Psoas muscle (tissue), 7 donors: ENCODE measurements at regions not wholly inside any gene's neighbourhood (a gene's known extent, or its start where the extent isn't known, plus 50 kb on each side); places are given as distances from the start of the nearest gene placed in this dataset.
A peak's percentile ranks its signal among the peaks of the same experiment; 100 is the strongest.

Source experiments
- ATAC-seq, 4 donors: fragments of 200-7000 bp; cut with Tn5 transposase; one replicate each; pipeline ENCODE4 v1.9.1; 2020; ENCODE audit warnings: moderate library complexity in 3 of 4, mild to moderate bottlenecking in 2 of 4
- DNase-seq, 2 donors: peaks; one replicate each; pipeline ENCODE4 v3.0.0-alpha.2; 2020
- H3K27ac ChIP-seq: fragments of 200-600 bp; one replicate; pipeline ENCODE4 v1.8.0; 2022
- H3K27me3 ChIP-seq, 3 donors: fragments of 200-600 bp in 1 of 3; one replicate each; pipeline versions ENCODE4 v1.6.1 to v1.8.0; 2013 to 2022; ENCODE audit warnings: low read length in 2 of 3, mild to moderate bottlenecking in 2 of 3, moderate library complexity in 1 of 3; ENCODE audit not compliant: insufficient read depth in 3 of 3
- H3K36me3 ChIP-seq, 2 donors: fragments of 200-600 bp in 1 of 2; one replicate each; pipeline versions ENCODE4 v1.6.1 to v1.8.0; 2013 to 2022; ENCODE audit warnings: low read depth in 1 of 2, mild to moderate bottlenecking in 1 of 2, moderate library complexity in 1 of 2; ENCODE audit not compliant: insufficient read depth in 1 of 2
- H3K4me1 ChIP-seq: fragments of 200-600 bp; one replicate; pipeline ENCODE4 v1.8.0; 2022
- H3K4me3 ChIP-seq: fragments of 200-600 bp; one replicate; pipeline ENCODE4 v1.8.0; 2022; ENCODE audit warnings: mild to moderate bottlenecking
- H3K9me3 ChIP-seq: fragments of 200-600 bp; one replicate; pipeline ENCODE4 v1.8.0; 2022
- WGBS, 3 donors: extraction: QIAGEN DNeasy Blood & Tissue Kit; methylation state at CpG; one replicate each; pipeline versions ENCODE4 v1.1.6 to v1.1.7; 2013; 5-methylcytosine and 5-hydroxymethylcytosine counted together
- intact Hi-C, 2 donors: fragments of 100-400 bp; cut with DNase I; formaldehyde crosslinking; loops; one replicate each; pipeline versions ENCODE4 v1.11.0 to v1.14.2; 2022
- TF ChIP-seq, protein P1 (sequence below): fragments of 200-600 bp; IDR thresholded peaks from one replicate; pipeline ENCODE4 v1.8.0; 2022; ENCODE audit warnings: antibody characterized with exemption
- donor health status: healthy with polysubstance abuse.
- donor health status: DM: no; HTN: no; CAD: no; lungs with moderate emphysema.
- donor health status: Bipolar disorder and iron deficiency.
- donor health status: healthy.
- donor health status: DM: yes; HTN: yes; CAD: no.
- donor health status: DM: no; HTN: no; CAD: no.
- donor health status: DM: yes; HTN: yes; CAD: no.

DNA sequence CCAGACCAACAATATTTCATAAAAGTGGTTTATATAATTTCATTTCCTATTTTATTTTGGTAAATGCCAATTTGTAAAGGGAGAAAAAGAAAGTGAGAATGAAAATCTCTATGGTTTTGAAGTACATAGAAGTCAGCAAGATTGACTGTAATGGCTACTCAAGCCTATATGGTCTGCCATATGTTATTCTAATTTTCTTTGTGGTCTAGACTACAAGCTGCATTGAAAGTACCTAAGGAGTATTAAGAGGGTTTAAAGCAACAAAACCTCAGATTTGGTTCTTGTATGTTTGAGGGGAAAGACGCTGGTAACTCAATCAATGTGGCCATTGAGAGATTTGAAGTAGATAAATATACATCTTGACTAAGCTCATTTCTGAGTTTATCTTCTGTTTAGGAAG, 193.5 kb upstream of the EYA4 start:
- Histone ChIP-seq H3K4me1 (peaks cover 14% of the 10 kb centered on the region), H3K36me3 (no peaks in the 10 kb centered on the region), H3K27me3 (no peaks in the 10 kb centered on the region), H3K27ac (peak overlapping the region; percentile 63), H3K9me3 (no peaks in the 10 kb centered on the region), H3K4me3 (no peak overlapping the region)
- TF ChIP-seq, protein P1, sequence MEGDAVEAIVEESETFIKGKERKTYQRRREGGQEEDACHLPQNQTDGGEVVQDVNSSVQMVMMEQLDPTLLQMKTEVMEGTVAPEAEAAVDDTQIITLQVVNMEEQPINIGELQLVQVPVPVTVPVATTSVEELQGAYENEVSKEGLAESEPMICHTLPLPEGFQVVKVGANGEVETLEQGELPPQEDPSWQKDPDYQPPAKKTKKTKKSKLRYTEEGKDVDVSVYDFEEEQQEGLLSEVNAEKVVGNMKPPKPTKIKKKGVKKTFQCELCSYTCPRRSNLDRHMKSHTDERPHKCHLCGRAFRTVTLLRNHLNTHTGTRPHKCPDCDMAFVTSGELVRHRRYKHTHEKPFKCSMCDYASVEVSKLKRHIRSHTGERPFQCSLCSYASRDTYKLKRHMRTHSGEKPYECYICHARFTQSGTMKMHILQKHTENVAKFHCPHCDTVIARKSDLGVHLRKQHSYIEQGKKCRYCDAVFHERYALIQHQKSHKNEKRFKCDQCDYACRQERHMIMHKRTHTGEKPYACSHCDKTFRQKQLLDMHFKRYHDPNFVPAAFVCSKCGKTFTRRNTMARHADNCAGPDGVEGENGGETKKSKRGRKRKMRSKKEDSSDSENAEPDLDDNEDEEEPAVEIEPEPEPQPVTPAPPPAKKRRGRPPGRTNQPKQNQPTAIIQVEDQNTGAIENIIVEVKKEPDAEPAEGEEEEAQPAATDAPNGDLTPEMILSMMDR = no peak
- ATAC-seq (no peak), DNase-seq (no peak)
- intact Hi-C loops = no loop called here
- WGBS, 3 donors = 88 to 100% (median 90%) methylated on average over 1 of the region's 1 CpG

GRCh38 chr6:133051240-133051639, 189.9 kb upstream of the EYA4 start:
- DNase-seq (no peak), ATAC-seq (no peak)
- Histone ChIP-seq H3K36me3 (no peaks in the 10 kb centered on the region), H3K4me3 (no peak overlapping the region), H3K9me3 (no peaks in the 10 kb centered on the region), H3K27ac (no peak overlapping the region), H3K4me1 (peaks cover 22% of the 10 kb centered on the region), H3K27me3 (no peaks in the 10 kb centered on the region)
- intact Hi-C loops = loop anchor here in 1 of 2 donors (10.0 kb wide), 1 partner anchor 494 kb away; no protein-coding TSS in a partner anchor
- WGBS, 3 donors = 82 to 86% (median 85%) methylated on average over 6 of the region's 6 CpGs
- TF ChIP-seq, protein P1 = no peak

- intact Hi-C loops = loop anchor here in 1 of 2 donors (10.0 kb wide), 1 partner anchor 492 kb away; no protein-coding TSS in a partner anchor
- no peak overlapping the region for H3K4me3 ChIP-seq
- H3K9me3 ChIP-seq = no peaks in the 10 kb centered on the region
- ATAC-seq (no peak), DNase-seq (no peak)
- 94 to 100% (median 96%) methylated on average over 2 of the region's 2 CpGs for WGBS, 3 donors
- peaks cover 10% of the 10 kb centered on the region for H3K4me1 ChIP-seq
- no peaks in the 10 kb centered on the region for H3K27me3 ChIP-seq
- H3K36me3 ChIP-seq = no peaks in the 10 kb centered on the region
- TF ChIP-seq, protein P1 = no peak
- no peak overlapping the region for H3K27ac ChIP-seq
Measured at GRCh38 chr6:133052465-133052864, 188.7 kb upstream of the EYA4 start.

DNA sequence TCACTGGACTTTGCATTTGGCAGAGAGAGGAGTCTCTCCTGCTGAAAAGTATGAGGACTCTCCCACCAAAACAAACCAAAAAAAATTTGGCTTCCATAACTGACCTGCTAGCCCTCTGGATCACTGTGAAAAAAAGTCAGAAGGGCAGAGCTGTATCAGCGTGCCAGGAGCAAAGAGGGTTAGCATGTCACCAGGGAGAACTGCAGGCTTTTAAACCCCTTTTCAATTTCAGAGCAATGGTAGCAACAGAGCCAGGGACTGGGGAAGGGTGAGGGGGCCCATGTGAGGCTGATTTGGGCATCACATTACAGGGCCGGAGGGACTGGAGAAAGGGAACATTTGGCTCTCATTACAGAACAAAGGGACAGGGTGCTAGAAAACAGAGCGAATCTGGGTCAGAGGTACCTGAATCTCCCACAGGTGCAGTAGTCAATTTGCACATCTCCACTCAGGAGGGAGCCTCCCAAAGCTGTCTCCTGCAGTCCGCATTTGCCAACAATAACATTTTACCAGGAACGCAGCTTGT, 185.7 kb upstream of the EYA4 start:
- WGBS, 3 donors = 20 to 35% (median 26%) methylated on average over 5 of the region's 5 CpGs
- no peak overlapping the region for H3K4me3 ChIP-seq
- TF ChIP-seq, protein P1 = no peak
- no peaks in the 10 kb centered on the region for H3K9me3 ChIP-seq
- peak in 3 of 4 donors; percentile 25 to 47 (median 30) for ATAC-seq
- DNase-seq = no peak
- H3K4me1 ChIP-seq = peaks cover 8% of the 10 kb centered on the region
- peak overlapping the region; percentile 41 for H3K27ac ChIP-seq
- no peaks in the 10 kb centered on the region for H3K27me3 ChIP-seq
- intact Hi-C loops = loop anchor here in 1 of 2 donors (10.0 kb wide), 1 partner anchor 489 kb away; no protein-coding TSS in a partner anchor
- no peaks in the 10 kb centered on the region for H3K36me3 ChIP-seq

- no peak for ATAC-seq
- Histone ChIP-seq H3K27ac (no peak overlapping the region), H3K27me3 (no peaks in the 10 kb centered on the region), H3K9me3 (no peaks in the 10 kb centered on the region), H3K4me3 (no peak overlapping the region), H3K36me3 (no peaks in the 10 kb centered on the region), H3K4me1 (peaks cover 14% of the 10 kb centered on the region)
- TF ChIP-seq, protein P1 = no peak
- DNase-seq = no peak
- WGBS, 3 donors = 91 to 95% (median 93%) methylated on average over 2 of the region's 2 CpGs
- intact Hi-C loops = loop anchor here in 1 of 2 donors (10.0 kb wide), 1 partner anchor 487 kb away; no protein-coding TSS in a partner anchor
Measured at GRCh38 chr6:133057352-133057751, 183.8 kb upstream of the EYA4 start.
